ENCODE measurements at regions not wholly inside any gene's neighbourhood (a gene's known extent, or its start where the extent isn't known, plus 50 kb on each side); places are given as distances from the start of the nearest gene placed in this dataset.

GRCh38 chr5:74116984-74117383 lies 491.0 kb downstream of the ARHGEF28 start:
- no peaks in the 10 kb centered on the region for H3K79me2 ChIP-seq (ENCODE audit: insufficient read depth, low read length)
- H3K9me3 ChIP-seq (ENCODE audit: low read depth, low read length) = no peaks in the 10 kb centered on the region
- DNase-seq (ENCODE audit: insufficient read length, low spot score, missing footprints) = no peak
- TF ChIP-seq CTCF (IDR thresholded peaks at IDR 0.05; ENCODE audit: extremely low read depth, low read depth, low read length) = no peak
- no peaks in the 10 kb centered on the region for H3K36me3 ChIP-seq (ENCODE audit: insufficient read depth, low read length)
- H2AFZ ChIP-seq (ENCODE audit: low read length) = no peak overlapping the region
- no peaks in the 10 kb centered on the region for H3K4me1 ChIP-seq (ENCODE audit: insufficient read depth, low read length)
- H3K27me3 ChIP-seq (ENCODE audit: insufficient read depth, low read length) = no peaks in the 10 kb centered on the region
- no peak overlapping the region for H3K27ac ChIP-seq (ENCODE audit: low read depth, low read length)
- no peak overlapping the region for H3K4me2 ChIP-seq (ENCODE audit: insufficient read depth, low read length)
- H3K4me3 ChIP-seq (ENCODE audit: insufficient read depth, low read length) = no peak overlapping the region
- no peaks in the 10 kb centered on the region for H4K20me1 ChIP-seq (ENCODE audit: insufficient read depth, low read length)

GRCh38 chr5:74116266-74116665 lies 490.3 kb downstream of the ARHGEF28 start:
- no peaks in the 10 kb centered on the region for H3K4me1 ChIP-seq (ENCODE audit: insufficient read depth, low read length)
- TF ChIP-seq CTCF (IDR thresholded peaks at IDR 0.05; ENCODE audit: extremely low read depth, low read depth, low read length) = no peak
- H3K27me3 ChIP-seq (ENCODE audit: insufficient read depth, low read length) = no peaks in the 10 kb centered on the region
- H3K9me3 ChIP-seq (ENCODE audit: low read depth, low read length) = no peaks in the 10 kb centered on the region
- H3K4me3 ChIP-seq (ENCODE audit: insufficient read depth, low read length) = no peak overlapping the region
- DNase-seq (ENCODE audit: insufficient read length, low spot score, missing footprints) = no peak
- H3K79me2 ChIP-seq (ENCODE audit: insufficient read depth, low read length) = no peaks in the 10 kb centered on the region
- no peaks in the 10 kb centered on the region for H3K36me3 ChIP-seq (ENCODE audit: insufficient read depth, low read length)
- no peak overlapping the region for H3K4me2 ChIP-seq (ENCODE audit: insufficient read depth, low read length)
- H2AFZ ChIP-seq (ENCODE audit: low read length) = no peak overlapping the region
- no peak overlapping the region for H3K27ac ChIP-seq (ENCODE audit: low read depth, low read length)
- no peaks in the 10 kb centered on the region for H4K20me1 ChIP-seq (ENCODE audit: insufficient read depth, low read length)

GRCh38 chr5:74113927-74114326 lies 487.9 kb downstream of the ARHGEF28 start:
- Histone ChIP-seq H3K27me3 (ENCODE audit: insufficient read depth, low read length) (peaks cover 3% of the 10 kb centered on the region), H3K36me3 (ENCODE audit: insufficient read depth, low read length) (no peaks in the 10 kb centered on the region), H3K27ac (ENCODE audit: low read depth, low read length) (no peak overlapping the region), H3K79me2 (ENCODE audit: insufficient read depth, low read length) (no peaks in the 10 kb centered on the region), H3K9me3 (ENCODE audit: low read depth, low read length) (no peaks in the 10 kb centered on the region), H2AFZ (ENCODE audit: low read length) (no peak overlapping the region), H3K4me2 (ENCODE audit: insufficient read depth, low read length) (no peak overlapping the region), H3K4me1 (ENCODE audit: insufficient read depth, low read length) (no peaks in the 10 kb centered on the region), H4K20me1 (ENCODE audit: insufficient read depth, low read length) (no peaks in the 10 kb centered on the region), H3K4me3 (ENCODE audit: insufficient read depth, low read length) (no peak overlapping the region)
- TF ChIP-seq CTCF (IDR thresholded peaks at IDR 0.05; ENCODE audit: extremely low read depth, low read depth, low read length) = no peak
- DNase-seq (ENCODE audit: insufficient read length, low spot score, missing footprints) = no peak

- Histone ChIP-seq H3K79me2 (ENCODE audit: insufficient read depth, low read length) (no peaks in the 10 kb centered on the region), H3K36me3 (ENCODE audit: insufficient read depth, low read length) (no peaks in the 10 kb centered on the region), H3K4me3 (ENCODE audit: insufficient read depth, low read length) (no peak overlapping the region), H3K4me2 (ENCODE audit: insufficient read depth, low read length) (no peak overlapping the region), H4K20me1 (ENCODE audit: insufficient read depth, low read length) (no peaks in the 10 kb centered on the region), H2AFZ (ENCODE audit: low read length) (no peak overlapping the region), H3K9me3 (ENCODE audit: low read depth, low read length) (no peaks in the 10 kb centered on the region), H3K27me3 (ENCODE audit: insufficient read depth, low read length) (peaks cover 3% of the 10 kb centered on the region), H3K4me1 (ENCODE audit: insufficient read depth, low read length) (no peaks in the 10 kb centered on the region), H3K27ac (ENCODE audit: low read depth, low read length) (no peak overlapping the region)
- TF ChIP-seq CTCF (IDR thresholded peaks at IDR 0.05; ENCODE audit: extremely low read depth, low read depth, low read length) = no peak
- no peak for DNase-seq (ENCODE audit: insufficient read length, low spot score, missing footprints)
These were observed 487.2 kb downstream of the ARHGEF28 start for GRCh38 chr5:74113196-74113540.
